OCI-LY1 (cell line): ENCODE measurements at regions not wholly inside any gene's neighbourhood (a gene's known extent, or its start where the extent isn't known, plus 50 kb on each side); places are given as distances from the start of the nearest gene placed in this dataset.

Source experiments
- EZH2 ChIP-seq: fragments of 200-600 bp; sonication (generic), shearing (Covaris generic); IDR thresholded peaks from 2 replicates; pipeline ENCODE4 v1.8.0; 2017; ENCODE audit warnings: borderline replicate concordance, mixed run types, mild to moderate bottlenecking, antibody characterized with exemption, low read length, moderate library complexity, mixed read lengths
- TF ChIP-seq, protein P1 (sequence below): fragments of 200-600 bp; sonication (generic), shearing (Covaris generic); IDR thresholded peaks from 2 replicates; pipeline ENCODE4 v1.5.1; 2017; ENCODE audit warnings: mild to moderate bottlenecking, antibody characterized with exemption, low read length, moderate library complexity, mixed read lengths

DNA sequence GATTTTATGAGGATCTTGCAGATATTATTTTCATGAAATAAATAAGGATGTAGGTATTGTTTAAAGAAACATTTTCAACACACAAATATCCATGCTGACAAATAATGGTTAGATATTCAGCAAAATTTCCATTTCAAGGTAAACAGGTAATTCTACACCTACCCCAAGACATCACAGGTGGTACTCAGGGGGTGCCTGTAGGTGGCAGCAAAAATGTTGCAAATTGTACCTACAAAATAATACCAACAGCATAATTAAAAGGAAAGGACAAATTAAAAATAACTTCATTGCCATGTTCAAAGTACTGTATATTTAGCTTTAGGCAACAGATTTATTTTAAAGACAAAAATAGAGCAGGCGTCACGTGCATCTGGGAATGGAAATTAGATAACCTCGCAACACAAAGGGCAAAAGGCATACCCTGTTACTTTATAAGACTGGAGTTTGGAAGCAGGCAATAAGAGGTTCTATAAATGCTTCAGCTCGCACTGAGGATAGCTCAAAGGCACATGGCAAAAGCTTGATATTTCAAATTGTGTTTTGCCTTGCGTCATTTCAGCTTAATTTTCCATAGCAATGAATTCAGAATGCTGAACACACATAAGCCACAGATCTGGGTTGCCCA, 630.5 kb downstream of the TDRD15 start:
- TF ChIP-seq, protein P1, sequence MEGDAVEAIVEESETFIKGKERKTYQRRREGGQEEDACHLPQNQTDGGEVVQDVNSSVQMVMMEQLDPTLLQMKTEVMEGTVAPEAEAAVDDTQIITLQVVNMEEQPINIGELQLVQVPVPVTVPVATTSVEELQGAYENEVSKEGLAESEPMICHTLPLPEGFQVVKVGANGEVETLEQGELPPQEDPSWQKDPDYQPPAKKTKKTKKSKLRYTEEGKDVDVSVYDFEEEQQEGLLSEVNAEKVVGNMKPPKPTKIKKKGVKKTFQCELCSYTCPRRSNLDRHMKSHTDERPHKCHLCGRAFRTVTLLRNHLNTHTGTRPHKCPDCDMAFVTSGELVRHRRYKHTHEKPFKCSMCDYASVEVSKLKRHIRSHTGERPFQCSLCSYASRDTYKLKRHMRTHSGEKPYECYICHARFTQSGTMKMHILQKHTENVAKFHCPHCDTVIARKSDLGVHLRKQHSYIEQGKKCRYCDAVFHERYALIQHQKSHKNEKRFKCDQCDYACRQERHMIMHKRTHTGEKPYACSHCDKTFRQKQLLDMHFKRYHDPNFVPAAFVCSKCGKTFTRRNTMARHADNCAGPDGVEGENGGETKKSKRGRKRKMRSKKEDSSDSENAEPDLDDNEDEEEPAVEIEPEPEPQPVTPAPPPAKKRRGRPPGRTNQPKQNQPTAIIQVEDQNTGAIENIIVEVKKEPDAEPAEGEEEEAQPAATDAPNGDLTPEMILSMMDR, result peak; percentile 54
- TF ChIP-seq EZH2, result no peak
